ENCODE measurements at regions not wholly inside any gene's neighbourhood (a gene's known extent, or its start where the extent isn't known, plus 50 kb on each side); places are given as distances from the start of the nearest gene placed in this dataset.

GRCh38 chr4:155009288-155009687 is 199.1 kb upstream of the NPY2R start:
- Histone ChIP-seq H3K9me3 (ENCODE audit: control insufficient read depth in 2 of 2, insufficient read depth in 1 of 2, low read length in 1 of 2) (no peaks in the 10 kb centered on the region), H3K27ac (ENCODE audit: low read depth in 1 of 2, low read length in 1 of 2) (no peak overlapping the region), H3K4me3 (ENCODE audit: low read length in 2 of 2) (no peak overlapping the region), H3K27me3 (ENCODE audit: control insufficient read depth in 2 of 2, insufficient read depth in 1 of 2, low read length in 1 of 2) (no peaks in the 10 kb centered on the region), H3K4me1 (ENCODE audit: control insufficient read depth in 2 of 2, insufficient read depth in 2 of 2, low read length in 2 of 2) (no peaks in the 10 kb centered on the region), H3K36me3 (ENCODE audit: control insufficient read depth in 2 of 2, insufficient read depth in 2 of 2, low read length in 1 of 2) (no peaks in the 10 kb centered on the region)
- DNase-seq (ENCODE audit: low read depth in 6 of 9, low spot score in 9 of 9), result no peak
- WGBS, result 82% methylated on average over 3 of the region's 3 CpGs

GRCh38 chr4:155010376-155010775 is 198.1 kb upstream of the NPY2R start:
- Histone ChIP-seq H3K9me3 (ENCODE audit: control insufficient read depth in 2 of 2, insufficient read depth in 1 of 2, low read length in 1 of 2) (no peaks in the 10 kb centered on the region), H3K4me1 (ENCODE audit: control insufficient read depth in 2 of 2, insufficient read depth in 2 of 2, low read length in 2 of 2) (no peaks in the 10 kb centered on the region), H3K4me3 (ENCODE audit: low read length in 2 of 2) (no peak overlapping the region), H3K27ac (ENCODE audit: low read depth in 1 of 2, low read length in 1 of 2) (no peak overlapping the region), H3K27me3 (ENCODE audit: control insufficient read depth in 2 of 2, insufficient read depth in 1 of 2, low read length in 1 of 2) (no peaks in the 10 kb centered on the region), H3K36me3 (ENCODE audit: control insufficient read depth in 2 of 2, insufficient read depth in 2 of 2, low read length in 1 of 2) (no peaks in the 10 kb centered on the region)
- no peak for DNase-seq (ENCODE audit: low read depth in 6 of 9, low spot score in 9 of 9)
- 96% methylated on average over 7 of the region's 7 CpGs for WGBS

GRCh38 chr4:155011163-155011780 is 197.2 kb upstream of the NPY2R start:
- Histone ChIP-seq H3K27me3 (ENCODE audit: control insufficient read depth in 2 of 2, insufficient read depth in 1 of 2, low read length in 1 of 2) (no peaks in the 10 kb centered on the region), H3K9me3 (ENCODE audit: control insufficient read depth in 2 of 2, insufficient read depth in 1 of 2, low read length in 1 of 2) (no peaks in the 10 kb centered on the region), H3K27ac (ENCODE audit: low read depth in 1 of 2, low read length in 1 of 2) (no peak overlapping the region), H3K4me1 (ENCODE audit: control insufficient read depth in 2 of 2, insufficient read depth in 2 of 2, low read length in 2 of 2) (no peaks in the 10 kb centered on the region), H3K36me3 (ENCODE audit: control insufficient read depth in 2 of 2, insufficient read depth in 2 of 2, low read length in 1 of 2) (no peaks in the 10 kb centered on the region), H3K4me3 (ENCODE audit: low read length in 2 of 2) (no peak overlapping the region)
- WGBS, result 84% methylated on average over 4 of the region's 4 CpGs
- no peak for DNase-seq (ENCODE audit: low read depth in 6 of 9, low spot score in 9 of 9)

DNA sequence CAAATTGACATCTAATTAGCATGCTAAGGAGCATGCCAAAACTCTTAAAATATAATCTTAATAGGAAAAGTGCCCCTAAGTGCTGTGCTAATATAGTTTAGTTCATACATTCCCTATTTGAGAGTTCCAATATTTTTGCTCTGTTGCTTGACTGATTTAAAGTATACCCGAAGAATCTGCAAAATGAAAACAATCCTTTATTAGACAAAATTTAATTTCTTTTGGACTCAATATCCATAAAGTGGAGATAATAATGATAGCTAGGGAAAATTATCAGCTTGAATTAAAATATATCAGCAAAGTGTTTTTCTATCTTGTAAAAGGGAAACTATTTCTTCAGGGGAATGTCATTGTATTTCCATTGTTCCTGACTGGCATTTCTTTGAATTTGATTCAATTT is 196.0 kb upstream of the NPY2R start:
- Histone ChIP-seq H3K27me3 (ENCODE audit: control insufficient read depth in 2 of 2, insufficient read depth in 1 of 2, low read length in 1 of 2) (no peaks in the 10 kb centered on the region), H3K36me3 (ENCODE audit: control insufficient read depth in 2 of 2, insufficient read depth in 2 of 2, low read length in 1 of 2) (no peaks in the 10 kb centered on the region), H3K4me1 (ENCODE audit: control insufficient read depth in 2 of 2, insufficient read depth in 2 of 2, low read length in 2 of 2) (no peaks in the 10 kb centered on the region), H3K27ac (ENCODE audit: low read depth in 1 of 2, low read length in 1 of 2) (no peak overlapping the region), H3K4me3 (ENCODE audit: low read length in 2 of 2) (no peak overlapping the region), H3K9me3 (ENCODE audit: control insufficient read depth in 2 of 2, insufficient read depth in 1 of 2, low read length in 1 of 2) (no peaks in the 10 kb centered on the region)
- DNase-seq (ENCODE audit: low read depth in 6 of 9, low spot score in 9 of 9), result no peak
- WGBS, result 93% methylated on average over 1 of the region's 1 CpG

GRCh38 chr4:155017426-155017825 is 191.0 kb upstream of the NPY2R start:
- Histone ChIP-seq H3K9me3 (ENCODE audit: control insufficient read depth in 2 of 2, insufficient read depth in 1 of 2, low read length in 1 of 2) (peaks cover 1 to 6% of the 10 kb centered on the region in 2 donors), H3K27ac (ENCODE audit: low read depth in 1 of 2, low read length in 1 of 2) (no peak overlapping the region), H3K4me1 (ENCODE audit: control insufficient read depth in 2 of 2, insufficient read depth in 2 of 2, low read length in 2 of 2) (no peaks in the 10 kb centered on the region), H3K36me3 (ENCODE audit: control insufficient read depth in 2 of 2, insufficient read depth in 2 of 2, low read length in 1 of 2) (no peaks in the 10 kb centered on the region), H3K27me3 (ENCODE audit: control insufficient read depth in 2 of 2, insufficient read depth in 1 of 2, low read length in 1 of 2) (no peaks in the 10 kb centered on the region), H3K4me3 (ENCODE audit: low read length in 2 of 2) (no peak overlapping the region)
- no peak for DNase-seq (ENCODE audit: low read depth in 6 of 9, low spot score in 9 of 9)

DNA sequence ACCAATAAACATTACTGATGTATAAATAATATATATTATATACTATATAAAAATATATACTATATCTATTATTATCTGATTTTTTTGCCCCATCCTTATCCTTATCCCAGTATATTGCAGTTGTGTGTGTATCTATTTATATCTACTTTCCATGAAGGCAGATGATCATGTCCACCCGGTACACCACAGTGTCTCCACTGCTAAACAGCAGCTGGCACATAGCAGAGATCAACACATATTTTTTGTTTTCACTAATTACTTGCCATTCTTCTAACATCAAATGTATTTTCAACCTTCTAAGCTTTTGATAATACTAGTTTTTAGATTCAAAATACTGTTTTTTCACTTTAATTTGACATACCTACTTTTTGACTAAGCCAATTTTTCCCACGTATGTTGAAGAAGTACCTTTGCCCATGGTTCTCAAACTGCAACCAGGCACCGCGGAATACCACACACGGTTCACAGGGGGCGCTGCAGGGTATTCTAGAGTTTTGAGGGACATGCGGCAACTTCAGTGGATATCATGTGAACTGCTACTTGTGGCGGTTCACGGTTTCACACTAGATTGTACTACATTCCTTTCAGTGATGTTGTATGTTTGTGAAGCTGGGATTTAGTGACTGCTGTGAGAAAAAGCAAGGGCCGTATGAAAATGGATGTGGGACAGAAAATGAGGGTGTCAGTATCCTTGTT is 182.5 kb upstream of the NPY2R start:
- 30% methylated on average over 10 of the region's 10 CpGs for WGBS
- DNase-seq (ENCODE audit: low read depth in 6 of 9, low spot score in 9 of 9), result peak in 4 of 9 donors; percentile 2 to 31 (median 10)
- Histone ChIP-seq H3K27me3 (ENCODE audit: control insufficient read depth in 2 of 2, insufficient read depth in 1 of 2, low read length in 1 of 2) (no peaks in the 10 kb centered on the region), H3K9me3 (ENCODE audit: control insufficient read depth in 2 of 2, insufficient read depth in 1 of 2, low read length in 1 of 2) (peaks cover 1 to 5% of the 10 kb centered on the region in 2 donors), H3K4me1 (ENCODE audit: control insufficient read depth in 2 of 2, insufficient read depth in 2 of 2, low read length in 2 of 2) (no peaks in the 10 kb centered on the region), H3K27ac (ENCODE audit: low read depth in 1 of 2, low read length in 1 of 2) (no peak overlapping the region), H3K36me3 (ENCODE audit: control insufficient read depth in 2 of 2, insufficient read depth in 2 of 2, low read length in 1 of 2) (no peaks in the 10 kb centered on the region), H3K4me3 (ENCODE audit: low read length in 2 of 2) (no peak overlapping the region)

DNA sequence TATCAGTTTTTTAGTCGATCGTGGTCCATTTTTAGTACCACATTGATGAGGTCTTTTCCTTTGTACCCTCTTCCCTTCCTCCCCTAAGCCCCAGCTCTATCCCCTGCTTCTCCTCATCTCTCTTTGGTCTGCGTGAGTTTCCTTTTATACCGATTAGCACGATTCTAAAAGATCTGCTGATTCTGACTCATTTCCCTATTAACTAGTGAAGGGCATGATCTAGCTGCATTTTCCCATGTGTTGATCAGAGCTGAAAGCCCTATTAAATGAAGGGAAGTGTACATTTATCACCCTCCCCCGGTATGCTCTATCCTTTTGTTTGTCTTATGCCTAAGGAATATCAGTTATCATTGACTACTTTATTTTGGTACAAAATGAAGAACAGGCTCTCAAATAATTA is 181.7 kb upstream of the NPY2R start:
- 94% methylated on average over 6 of the region's 6 CpGs for WGBS
- DNase-seq (ENCODE audit: low read depth in 6 of 9, low spot score in 9 of 9), result no peak
- Histone ChIP-seq H3K4me1 (ENCODE audit: control insufficient read depth in 2 of 2, insufficient read depth in 2 of 2, low read length in 2 of 2) (no peaks in the 10 kb centered on the region), H3K9me3 (ENCODE audit: control insufficient read depth in 2 of 2, insufficient read depth in 1 of 2, low read length in 1 of 2) (no peaks in the 10 kb centered on the region), H3K27ac (ENCODE audit: low read depth in 1 of 2, low read length in 1 of 2) (no peak overlapping the region), H3K4me3 (ENCODE audit: low read length in 2 of 2) (no peak overlapping the region), H3K27me3 (ENCODE audit: control insufficient read depth in 2 of 2, insufficient read depth in 1 of 2, low read length in 1 of 2) (no peaks in the 10 kb centered on the region), H3K36me3 (ENCODE audit: control insufficient read depth in 2 of 2, insufficient read depth in 2 of 2, low read length in 1 of 2) (no peaks in the 10 kb centered on the region)

DNA sequence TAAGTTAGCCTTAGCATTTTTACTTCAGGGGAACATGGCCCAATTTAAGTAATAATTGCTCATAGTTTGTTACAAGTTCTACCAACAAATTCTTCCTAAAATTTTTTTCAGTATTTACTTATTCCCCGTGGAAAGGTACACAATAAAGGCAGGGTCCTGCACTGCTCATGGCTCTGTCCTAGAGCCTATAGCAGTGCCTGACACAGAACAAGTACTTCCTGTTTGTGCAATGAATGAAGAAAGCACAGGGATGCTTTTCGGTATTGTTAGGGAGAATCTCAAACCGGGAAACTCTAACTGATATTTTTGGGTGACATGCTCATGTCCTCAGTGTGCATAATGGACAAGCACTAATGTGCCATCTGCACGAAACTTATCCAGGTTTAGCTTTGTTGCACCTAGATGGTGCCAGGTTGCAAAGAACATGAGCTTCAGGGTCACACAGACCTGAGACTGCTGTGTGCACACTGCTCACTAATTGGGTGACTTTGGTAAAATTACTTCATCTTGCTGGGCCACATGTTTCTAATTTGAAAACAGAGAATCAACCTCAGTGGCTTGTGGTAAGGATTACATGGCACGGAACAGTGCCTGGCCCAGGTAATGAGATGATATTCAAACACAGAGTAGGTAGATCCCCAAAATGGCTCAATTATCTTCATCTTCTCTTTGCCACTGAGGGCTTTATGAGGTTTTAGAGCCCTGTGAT is 175.8 kb upstream of the NPY2R start:
- no peak overlapping the region for H3K4me3 ChIP-seq (ENCODE audit: low read length in 2 of 2)
- no peaks in the 10 kb centered on the region for H3K9me3 ChIP-seq (ENCODE audit: control insufficient read depth in 2 of 2, insufficient read depth in 1 of 2, low read length in 1 of 2)
- no peaks in the 10 kb centered on the region for H3K4me1 ChIP-seq (ENCODE audit: control insufficient read depth in 2 of 2, insufficient read depth in 2 of 2, low read length in 2 of 2)
- H3K36me3 ChIP-seq (ENCODE audit: control insufficient read depth in 2 of 2, insufficient read depth in 2 of 2, low read length in 1 of 2), result no peaks in the 10 kb centered on the region
- no peaks in the 10 kb centered on the region for H3K27me3 ChIP-seq (ENCODE audit: control insufficient read depth in 2 of 2, insufficient read depth in 1 of 2, low read length in 1 of 2)
- H3K27ac ChIP-seq (ENCODE audit: low read depth in 1 of 2, low read length in 1 of 2), result no peak overlapping the region
- WGBS, result 92% methylated on average over 5 of the region's 5 CpGs
- DNase-seq (ENCODE audit: low read depth in 6 of 9, low spot score in 9 of 9), result no peak

DNA sequence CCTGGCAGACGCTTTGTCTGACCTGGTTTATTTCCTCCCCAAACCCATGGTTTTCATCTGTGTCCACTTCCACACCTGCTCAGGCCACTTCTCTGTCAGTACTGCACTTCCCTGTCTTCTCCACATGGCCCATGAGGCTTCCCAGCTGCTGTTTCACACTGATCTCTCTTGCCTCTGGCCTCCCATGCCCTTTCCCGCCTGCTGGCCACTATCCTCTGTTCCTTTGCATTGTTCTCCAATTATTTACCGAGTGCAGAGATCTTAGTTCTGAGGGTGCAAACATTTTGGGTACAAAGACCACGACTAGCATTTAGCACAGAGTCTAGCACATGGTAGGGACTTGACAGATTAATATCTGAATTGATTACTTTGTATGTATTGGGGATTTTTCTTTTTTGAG is 174.8 kb upstream of the NPY2R start:
- H3K27me3 ChIP-seq (ENCODE audit: control insufficient read depth in 2 of 2, insufficient read depth in 1 of 2, low read length in 1 of 2), result no peaks in the 10 kb centered on the region
- no peaks in the 10 kb centered on the region for H3K36me3 ChIP-seq (ENCODE audit: control insufficient read depth in 2 of 2, insufficient read depth in 2 of 2, low read length in 1 of 2)
- H3K4me3 ChIP-seq (ENCODE audit: low read length in 2 of 2), result no peak overlapping the region
- WGBS, result 82% methylated on average over 4 of the region's 4 CpGs
- H3K27ac ChIP-seq (ENCODE audit: low read depth in 1 of 2, low read length in 1 of 2), result no peak overlapping the region
- no peaks in the 10 kb centered on the region for H3K9me3 ChIP-seq (ENCODE audit: control insufficient read depth in 2 of 2, insufficient read depth in 1 of 2, low read length in 1 of 2)
- DNase-seq (ENCODE audit: low read depth in 6 of 9, low spot score in 9 of 9), result no peak
- no peaks in the 10 kb centered on the region for H3K4me1 ChIP-seq (ENCODE audit: control insufficient read depth in 2 of 2, insufficient read depth in 2 of 2, low read length in 2 of 2)
